NOMO-1 (cell line): ENCODE measurements at regions not wholly inside any gene's neighbourhood (a gene's known extent, or its start where the extent isn't known, plus 50 kb on each side); places are given as distances from the start of the nearest gene placed in this dataset.
A peak's percentile ranks its signal among the peaks of the same experiment; 100 is the strongest.
"Not testable (repeated sequence)": the region's sequence is repeated elsewhere in the genome, so short reads cannot be mapped to it uniquely, and the experiment has no call there.

Experiments
- DNase-seq, 2 experiments: peaks; one replicate each; lab custom pipeline; 2025; ENCODE audit not compliant: unreplicated experiment in 2 of 2; lab: John Stamatoyannopoulos, UW

- not testable (repeated sequence) for DNase-seq
Observed at GRCh38 chr16:18157854-18158253, 178.7 kb downstream of the NPIPA8 start.

GRCh38 chr16:18152832-18153231 is 183.7 kb downstream of the NPIPA8 start:
- not testable (repeated sequence) for DNase-seq

- DNase-seq = not testable (repeated sequence)
Observed at GRCh38 chr16:18148132-18148531, 188.4 kb downstream of the NPIPA8 start.

- DNase-seq = not testable (repeated sequence)
Observed at GRCh38 chr16:18146601-18147142, 189.9 kb downstream of the NPIPA8 start.

GRCh38 chr16:18142066-18142465 is 194.5 kb downstream of the NPIPA8 start:
- not testable (repeated sequence) for DNase-seq

- not testable (repeated sequence) for DNase-seq
Observed at GRCh38 chr16:18136288-18136687, 200.2 kb downstream of the NPIPA8 start.

GRCh38 chr16:18135024-18135423 is 201.5 kb downstream of the NPIPA8 start:
- not testable (repeated sequence) for DNase-seq

- not testable (repeated sequence) for DNase-seq
Observed at GRCh38 chr16:18131587-18131986, 204.9 kb downstream of the NPIPA8 start.

- not testable (repeated sequence) for DNase-seq
Observed at GRCh38 chr16:18130478-18131120, 205.9 kb downstream of the NPIPA8 start.

- not testable (repeated sequence) for DNase-seq
Observed at GRCh38 chr16:18127033-18127432, 209.5 kb downstream of the NPIPA8 start.

GRCh38 chr16:18119092-18119491 is 217.4 kb downstream of the NPIPA8 start:
- not testable (repeated sequence) for DNase-seq

- DNase-seq = not testable (repeated sequence)
Observed at GRCh38 chr16:18118684-18119083, 217.9 kb downstream of the NPIPA8 start.

GRCh38 chr16:18118071-18118470 is 218.5 kb downstream of the NPIPA8 start:
- not testable (repeated sequence) for DNase-seq

GRCh38 chr16:18104412-18104811 is 232.1 kb downstream of the NPIPA8 start:
- not testable (repeated sequence) for DNase-seq

- not testable (repeated sequence) for DNase-seq
Observed at GRCh38 chr16:18101077-18101476, 235.5 kb downstream of the NPIPA8 start.

GRCh38 chr16:18092605-18093004 is 243.9 kb downstream of the NPIPA8 start:
- not testable (repeated sequence) for DNase-seq

- DNase-seq = not testable (repeated sequence)
Observed at GRCh38 chr16:18080658-18081363, 255.7 kb downstream of the NPIPA8 start.

- DNase-seq = not testable (repeated sequence)
Observed at GRCh38 chr16:18077910-18078309, 258.6 kb downstream of the NPIPA8 start.

GRCh38 chr16:18072161-18072560 is 264.4 kb downstream of the NPIPA8 start:
- DNase-seq = no peak

GRCh38 chr16:18069683-18070082 is 266.9 kb downstream of the NPIPA8 start:
- DNase-seq = no peak

GRCh38 chr16:18068477-18068876 is 268.1 kb downstream of the NPIPA8 start:
- DNase-seq = no peak

GRCh38 chr16:18062713-18063112 is 273.8 kb downstream of the NPIPA8 start:
- DNase-seq = peak; percentile 16 to 22
